ENCODE measurements at regions not wholly inside any gene's neighbourhood (a gene's known extent, or its start where the extent isn't known, plus 50 kb on each side); places are given as distances from the start of the nearest gene placed in this dataset.

DNA sequence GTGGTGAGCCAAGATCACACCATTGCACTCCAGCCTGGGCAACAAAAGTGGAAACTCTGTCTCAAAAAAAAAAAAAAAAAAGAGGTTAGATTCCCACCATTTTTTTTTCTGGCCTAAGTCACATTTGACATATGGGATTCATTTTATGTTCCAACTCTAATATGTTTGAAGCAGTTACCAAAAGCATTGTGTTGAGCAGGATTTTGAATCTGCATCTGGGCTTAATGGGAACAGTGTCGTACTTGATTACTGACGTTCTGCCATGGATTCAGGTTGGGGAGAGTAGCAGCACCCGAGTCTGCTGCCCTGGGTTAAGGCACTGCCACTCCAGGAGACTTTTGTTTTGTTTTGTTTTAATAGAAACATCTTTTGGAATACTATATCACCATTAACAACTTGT, 348.7 kb upstream of the TBL1XR1 start:
- no peak for DNase-seq

DNA sequence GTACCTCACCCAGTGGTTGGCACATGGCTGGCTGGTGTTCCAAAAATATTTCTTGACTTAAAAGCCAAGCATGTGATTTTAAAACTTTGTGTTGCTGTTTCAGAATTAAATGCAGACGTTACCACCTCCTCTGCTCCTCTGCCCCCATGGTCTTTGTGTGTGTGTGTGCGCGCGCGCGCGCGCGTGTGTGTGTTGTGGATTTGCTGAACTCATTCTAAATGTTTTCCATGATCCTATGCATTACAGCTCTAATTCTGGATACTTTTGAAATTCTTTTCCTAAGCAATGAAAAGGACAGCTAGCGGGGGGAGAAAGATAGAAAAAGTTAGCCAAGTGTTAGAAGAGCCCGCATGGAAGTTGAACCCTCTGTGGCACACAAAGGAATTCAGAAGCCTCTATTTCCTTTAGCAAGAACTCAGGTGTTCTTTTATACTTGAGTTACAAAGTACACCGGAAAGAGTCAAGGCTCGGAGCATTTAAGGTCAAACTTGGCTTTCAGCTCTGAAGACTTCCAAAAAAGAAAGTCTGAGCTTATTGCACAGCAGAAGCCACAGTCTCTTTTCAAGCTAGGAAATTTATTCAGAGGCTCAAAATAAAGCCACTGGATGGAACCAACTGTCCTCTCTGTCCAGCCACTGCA, 350.5 kb upstream of the TBL1XR1 start:
- DNase-seq: no peak

DNA sequence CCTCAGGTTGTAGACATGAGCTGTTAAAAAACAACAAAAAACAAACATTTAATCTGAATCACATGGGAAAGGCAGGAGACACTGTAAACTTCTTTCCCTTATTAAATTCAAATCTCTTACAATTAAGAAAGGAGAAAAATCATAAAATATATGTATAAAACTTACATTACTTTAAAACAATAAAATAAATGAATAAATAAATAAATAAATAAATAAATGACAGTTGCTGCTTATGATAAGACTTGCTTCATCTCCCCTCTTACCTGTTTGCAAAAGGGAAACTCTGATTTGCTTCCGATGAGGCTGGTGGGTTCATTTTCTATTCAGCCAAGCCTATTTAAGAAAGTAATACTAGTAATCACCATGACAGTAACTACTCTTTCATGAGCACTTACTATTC, 353.4 kb upstream of the TBL1XR1 start:
- no peak for DNase-seq

DNA sequence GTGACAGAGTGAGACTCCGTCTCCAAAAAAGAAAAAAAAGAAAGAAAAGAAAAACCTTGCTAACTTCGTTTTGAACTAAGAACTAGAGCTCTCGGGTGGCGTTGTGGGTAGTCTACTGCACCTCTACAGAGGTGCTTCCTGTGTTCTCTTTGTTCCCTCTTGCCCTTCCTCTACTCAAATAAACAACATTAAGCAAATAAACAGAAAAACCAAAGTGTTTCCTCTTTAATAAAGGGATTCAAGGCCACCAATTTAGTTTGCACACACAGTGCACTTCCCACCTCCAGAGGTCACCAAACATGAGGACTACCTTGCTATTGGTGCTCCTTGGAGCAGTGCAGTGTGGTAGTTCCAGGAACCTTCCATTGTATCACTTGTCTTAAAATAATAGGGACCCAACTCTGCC, 354.2 kb upstream of the TBL1XR1 start:
- no peak for DNase-seq

DNA sequence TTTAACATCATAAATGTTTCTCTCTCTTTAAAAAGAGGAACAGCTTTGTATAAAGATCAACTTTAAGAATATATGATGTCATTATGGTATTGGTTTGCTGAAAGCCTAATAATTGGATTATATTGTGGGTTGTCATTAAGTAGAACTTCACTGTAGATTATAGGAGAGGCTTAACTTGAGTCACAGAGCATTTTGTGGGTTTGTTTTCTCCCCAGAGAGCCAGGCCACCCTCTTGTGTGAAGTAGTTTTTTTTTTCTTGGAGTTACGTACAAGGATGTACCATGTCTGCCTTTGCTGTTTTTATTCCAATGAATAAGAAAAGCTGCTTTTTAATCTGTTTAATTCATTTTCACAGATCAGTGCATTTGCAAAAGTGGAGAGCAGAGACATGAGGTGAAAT, 354.8 kb upstream of the TBL1XR1 start:
- DNase-seq: no peak

DNA sequence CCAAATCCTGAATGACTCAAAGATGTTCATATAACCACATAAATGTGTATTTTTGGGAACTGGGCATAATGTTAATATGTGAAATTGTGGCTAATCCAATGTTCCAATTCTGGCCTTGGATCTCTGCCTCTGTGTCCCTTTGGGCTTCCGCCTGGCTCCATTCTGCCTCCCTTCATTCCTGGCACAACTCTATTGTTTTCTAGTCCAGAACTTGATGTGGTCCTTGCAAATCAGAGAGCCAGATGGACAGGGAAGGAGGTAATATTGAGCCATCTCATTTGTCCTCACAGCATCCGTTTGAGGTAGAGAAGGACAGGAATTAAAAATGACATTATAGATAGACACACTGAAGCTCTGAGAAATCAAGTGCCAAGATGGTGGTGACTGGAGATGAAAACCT, 355.7 kb upstream of the TBL1XR1 start:
- no peak for DNase-seq

DNA sequence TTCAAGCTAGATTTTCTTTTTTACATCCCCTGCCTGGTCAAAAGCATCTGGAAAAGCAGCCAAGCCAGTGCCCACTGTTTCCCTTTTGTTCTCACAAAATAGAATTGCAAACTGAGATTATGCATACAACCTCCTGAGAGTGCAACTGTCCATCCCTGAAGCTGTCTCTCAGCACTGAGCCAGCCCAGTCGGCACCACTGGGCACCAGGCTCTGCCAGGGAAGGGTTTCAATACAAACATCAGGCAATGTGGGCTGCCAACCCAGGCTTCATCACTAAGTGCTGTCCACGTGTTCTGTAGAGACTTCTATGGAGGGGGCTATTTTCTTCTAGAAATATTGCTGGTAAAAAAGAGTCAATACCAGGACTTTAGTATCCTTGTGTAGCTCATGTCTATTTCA, 356.3 kb upstream of the TBL1XR1 start:
- DNase-seq: no peak

DNA sequence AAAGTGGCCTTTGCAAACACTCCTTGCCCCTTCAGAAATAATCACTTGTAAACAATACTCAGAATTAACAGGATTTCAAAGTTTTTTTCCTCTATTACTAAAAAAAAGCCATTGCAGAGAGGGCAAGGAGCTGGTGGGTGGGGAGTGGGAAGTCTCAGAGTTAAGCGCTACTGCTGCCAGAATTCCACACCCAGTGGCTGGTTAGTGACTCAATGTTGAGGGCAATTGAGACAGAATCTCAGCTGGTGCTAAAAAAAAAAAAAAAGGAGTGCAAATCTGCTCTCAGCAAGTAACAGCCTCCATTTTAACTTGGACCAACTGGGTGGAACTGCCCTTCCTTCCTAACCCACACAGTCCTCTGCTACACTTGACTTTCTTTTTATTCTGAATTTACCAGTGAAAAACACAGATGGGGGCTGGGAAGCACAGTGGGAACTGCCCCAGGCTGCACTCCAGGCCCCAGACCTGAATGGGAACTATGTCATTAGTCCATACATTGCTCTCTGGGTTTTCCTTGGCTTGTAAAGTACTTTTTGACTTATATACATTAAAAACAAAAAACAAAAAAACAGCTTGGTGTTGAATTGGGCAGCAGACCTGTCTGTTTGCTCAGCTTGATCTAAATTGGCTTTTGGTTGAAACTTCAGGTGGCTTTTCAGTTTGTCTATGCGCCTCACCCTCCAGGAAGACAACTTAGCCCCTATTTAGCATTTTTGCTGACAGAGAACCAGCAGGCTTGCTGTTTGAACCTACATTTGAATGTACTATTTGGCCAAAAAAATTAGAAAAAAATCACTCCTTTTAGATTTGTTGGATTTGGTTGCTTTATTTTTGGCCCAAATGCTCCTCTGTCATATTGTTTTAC, 357.8 kb upstream of the TBL1XR1 start:
- no peak for DNase-seq

DNA sequence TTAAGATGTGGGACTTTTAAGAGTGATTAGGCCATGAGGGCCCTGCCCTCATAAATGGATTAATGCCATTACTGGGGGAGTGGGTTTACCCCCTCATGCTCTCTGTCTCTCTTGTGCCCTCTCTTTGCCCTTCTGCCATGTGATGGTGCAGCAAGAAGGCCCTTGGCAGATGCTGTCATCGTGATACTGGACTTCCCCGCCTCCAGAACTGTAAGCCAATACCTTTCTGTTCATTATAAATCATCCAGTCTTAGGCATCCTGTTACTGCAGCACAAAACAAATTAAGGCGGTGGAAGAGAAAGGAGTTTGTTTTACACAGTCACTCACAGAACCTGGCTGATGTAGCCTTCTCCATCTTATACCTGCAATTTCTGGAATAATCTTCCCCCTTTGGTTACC, 360.3 kb upstream of the TBL1XR1 start:
- no peak for DNase-seq

DNA sequence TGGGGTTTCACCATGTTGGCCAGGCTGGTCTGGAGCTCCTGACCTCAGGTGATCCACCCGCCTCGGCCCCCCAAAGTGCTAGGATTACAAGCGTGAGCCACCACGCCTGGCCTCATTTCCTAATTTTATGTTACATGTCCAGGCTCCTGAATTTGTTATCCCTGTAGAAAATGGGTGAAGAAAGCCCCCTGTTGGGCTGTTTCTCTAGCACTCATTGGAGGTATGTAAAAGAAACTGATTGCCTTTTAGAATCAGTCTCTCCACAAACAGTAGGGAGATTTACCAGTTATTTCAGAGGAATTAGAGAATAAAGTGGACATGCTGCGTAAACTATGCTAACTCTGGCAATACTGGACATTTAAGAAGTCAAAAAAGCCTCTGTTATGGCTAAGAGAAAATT, 364.1 kb upstream of the TBL1XR1 start:
- DNase-seq: no peak

DNA sequence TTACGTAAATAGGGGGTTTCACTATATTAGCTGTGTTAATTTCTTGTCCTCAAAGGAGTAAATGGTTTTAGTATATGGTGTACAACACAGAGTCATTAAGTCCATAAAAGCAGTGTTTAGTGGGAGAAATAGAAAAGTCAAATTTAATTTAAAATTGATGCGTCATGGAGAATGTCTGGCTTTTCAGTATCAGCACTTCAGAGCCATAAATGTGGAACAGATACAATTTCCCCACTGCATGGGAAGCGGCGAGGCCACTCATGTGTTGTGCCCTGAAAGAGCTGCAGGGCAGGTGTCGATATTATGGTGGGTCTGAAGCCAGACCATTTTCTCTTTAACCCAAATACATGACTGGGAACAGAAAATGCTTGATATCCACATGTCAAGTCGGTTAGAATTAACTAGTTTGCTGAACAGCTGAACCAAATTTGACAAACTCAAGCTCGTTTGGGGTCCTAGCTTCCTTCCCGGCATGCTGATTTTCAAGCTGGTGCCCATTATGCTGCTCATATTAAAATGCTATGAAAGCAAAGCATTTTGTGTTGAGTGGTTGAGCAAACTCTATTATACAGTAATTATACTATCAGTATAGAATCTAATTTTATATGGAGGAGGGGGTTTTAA, 364.6 kb upstream of the TBL1XR1 start:
- no peak for DNase-seq

DNA sequence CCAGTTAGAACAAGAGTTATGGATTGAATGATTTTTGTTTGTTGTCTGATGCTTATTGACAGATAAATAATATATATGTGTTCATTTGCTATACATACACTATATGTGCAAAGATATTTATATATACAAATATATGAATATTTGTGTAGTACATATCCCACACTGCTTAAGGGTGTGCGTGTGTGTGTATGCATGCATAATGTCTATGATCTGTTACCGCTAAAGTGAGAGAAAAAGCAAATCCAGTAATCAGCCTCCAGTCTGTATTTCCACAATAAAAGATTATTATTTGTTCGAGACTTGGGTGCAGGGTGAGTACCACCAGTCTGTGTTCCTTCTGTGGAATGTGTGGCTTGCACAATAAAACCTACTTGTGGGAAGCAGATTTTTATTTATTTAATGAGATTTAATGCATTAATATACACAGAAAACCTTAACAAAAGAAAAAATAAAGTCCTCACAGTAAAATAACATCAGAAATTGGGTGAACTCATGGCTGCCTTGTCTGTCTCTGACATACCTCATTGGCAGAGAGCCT, 366.0 kb upstream of the TBL1XR1 start:
- DNase-seq: no peak

DNA sequence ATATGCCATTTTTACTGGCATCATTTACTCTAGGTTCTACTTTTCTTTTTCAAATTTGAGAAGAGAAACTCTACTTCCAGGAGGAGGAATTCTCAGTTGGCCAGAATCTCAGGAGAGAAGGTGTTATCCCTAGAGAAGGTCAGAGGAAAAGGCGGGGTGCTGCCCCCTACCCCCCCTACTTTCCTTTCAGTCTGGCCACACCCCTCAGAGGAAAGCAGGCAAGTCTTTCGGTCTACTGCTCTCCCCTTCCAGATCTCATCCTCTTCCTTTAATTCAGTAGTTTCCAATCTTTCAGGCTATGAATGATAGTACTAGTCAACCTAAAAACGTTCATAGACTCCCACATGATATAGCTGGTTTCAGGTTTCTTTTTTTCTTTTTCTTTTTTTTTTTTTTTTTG, 366.5 kb upstream of the TBL1XR1 start:
- no peak for DNase-seq

DNA sequence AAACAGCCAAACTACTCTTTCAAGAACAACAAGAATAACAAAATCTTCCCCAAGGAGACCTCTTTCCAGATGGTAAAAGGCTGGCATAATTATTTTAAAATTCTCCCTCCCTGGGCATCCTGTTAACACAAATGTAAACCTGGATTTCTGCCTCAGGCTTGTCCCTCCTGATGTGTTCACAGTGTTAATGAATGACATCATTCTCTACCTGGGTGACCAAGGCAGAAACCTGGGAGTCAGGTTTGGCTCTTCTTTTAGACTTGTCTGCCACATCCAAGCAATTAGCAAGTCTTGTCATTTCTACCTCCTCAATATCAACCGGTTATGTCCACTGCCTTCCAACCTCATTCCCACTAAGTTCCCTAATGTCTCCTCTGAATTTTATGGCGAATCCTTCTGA, 368.7 kb upstream of the TBL1XR1 start:
- DNase-seq: no peak

DNA sequence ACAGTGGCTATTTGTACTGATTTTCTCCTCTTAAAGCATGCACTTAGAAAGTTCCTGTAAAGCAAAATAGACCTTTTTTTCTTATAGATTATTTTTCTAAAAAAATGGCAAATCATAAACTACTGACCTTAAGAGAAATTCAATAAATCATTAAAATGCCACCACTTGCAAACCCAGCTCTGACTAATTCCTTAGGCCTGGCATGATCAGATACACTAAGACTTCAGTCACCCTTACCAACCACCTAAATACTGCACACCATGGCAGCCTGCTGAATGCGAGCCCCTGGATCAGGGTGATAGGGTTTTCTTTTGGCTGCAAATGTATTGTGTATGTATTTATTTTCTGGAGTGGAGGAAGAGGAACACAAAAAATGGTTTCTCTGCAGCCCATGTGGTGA, 370.6 kb upstream of the TBL1XR1 start:
- DNase-seq: no peak

DNA sequence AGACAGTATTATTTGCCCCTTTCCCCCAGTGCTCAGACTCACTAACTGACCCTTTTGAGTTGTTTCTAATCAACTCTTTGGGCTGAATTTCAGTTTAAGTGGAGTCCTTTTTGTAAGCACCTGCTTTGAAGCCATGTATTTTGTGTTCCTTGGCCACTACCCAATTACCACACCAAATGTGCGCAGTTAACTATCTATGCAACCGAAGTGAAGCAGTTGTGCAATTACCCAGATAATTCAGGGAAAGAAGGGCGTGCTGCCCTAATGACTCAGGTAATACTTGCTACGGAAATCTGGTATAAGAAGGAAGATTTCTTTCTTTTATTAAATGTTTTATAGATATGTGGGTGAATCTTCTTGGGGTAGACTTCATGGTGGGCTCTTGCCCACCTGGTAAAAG, 371.9 kb upstream of the TBL1XR1 start:
- no peak for DNase-seq

DNA sequence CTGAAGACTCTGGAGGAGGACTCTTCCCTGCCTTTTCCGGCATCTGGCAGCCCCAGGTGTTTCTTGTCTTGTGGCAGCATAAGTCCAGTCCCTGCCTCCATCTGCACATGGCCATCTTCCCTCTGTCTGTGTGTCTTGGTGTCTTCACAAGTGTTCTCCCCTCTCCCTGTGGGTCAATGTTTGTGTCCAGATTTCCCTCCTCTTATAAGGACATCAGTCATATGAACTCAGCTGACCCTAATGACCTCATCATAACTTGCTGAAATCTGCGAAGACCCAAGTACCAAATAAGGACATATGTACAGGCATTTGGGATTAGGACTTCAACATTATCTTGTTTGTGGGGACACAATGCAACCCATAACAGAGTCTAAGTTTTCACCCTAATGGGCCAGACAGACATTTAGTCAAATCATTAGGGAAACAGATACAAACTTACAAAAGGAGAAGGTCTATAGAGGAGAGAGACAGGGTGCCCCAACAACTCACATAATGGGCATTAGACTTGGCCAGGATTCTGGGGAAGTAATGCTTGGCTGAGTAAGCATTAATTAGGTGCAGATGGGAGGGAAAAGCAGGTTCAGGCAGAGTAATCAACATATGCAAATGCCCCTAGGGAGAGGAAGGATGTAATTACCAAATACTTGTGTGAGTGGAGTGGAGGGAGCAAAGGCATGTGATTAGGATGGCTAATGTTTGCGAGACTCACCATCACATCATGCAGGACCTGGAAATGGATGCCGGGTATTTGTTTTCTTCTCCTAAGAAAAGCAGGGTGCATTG, 372.8 kb upstream of the TBL1XR1 start:
- no peak for DNase-seq

DNA sequence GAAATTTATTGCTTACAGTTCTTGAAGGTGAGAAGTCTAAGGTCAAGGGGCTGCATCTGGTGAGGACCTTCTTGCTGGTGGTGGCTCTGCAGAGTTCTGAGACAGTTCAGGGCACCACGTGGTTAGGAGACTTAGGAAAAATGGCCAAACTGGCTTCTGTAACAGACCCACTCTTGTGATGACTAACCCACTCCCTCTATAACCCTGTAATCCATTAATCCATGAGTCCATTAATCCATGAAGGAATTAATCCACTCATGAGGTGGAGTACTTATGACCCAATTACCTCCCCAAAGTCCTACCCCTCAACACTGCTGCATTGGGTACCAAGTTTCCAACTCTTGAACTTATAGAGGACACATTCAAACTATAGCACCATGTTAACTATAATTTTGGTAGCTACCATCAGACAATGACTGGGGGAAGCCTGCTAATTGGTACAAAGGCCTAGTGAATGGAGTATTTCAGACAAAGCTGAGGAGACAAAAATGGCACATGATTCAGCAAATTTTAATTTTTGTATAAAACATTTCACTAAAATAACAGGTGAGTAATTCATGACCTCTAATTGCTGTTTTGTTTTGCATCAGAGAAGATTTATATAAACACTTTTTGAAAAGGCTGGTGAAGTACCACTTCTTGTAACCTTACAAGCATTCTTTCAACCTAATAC, 374.1 kb upstream of the TBL1XR1 start:
- DNase-seq: no peak

DNA sequence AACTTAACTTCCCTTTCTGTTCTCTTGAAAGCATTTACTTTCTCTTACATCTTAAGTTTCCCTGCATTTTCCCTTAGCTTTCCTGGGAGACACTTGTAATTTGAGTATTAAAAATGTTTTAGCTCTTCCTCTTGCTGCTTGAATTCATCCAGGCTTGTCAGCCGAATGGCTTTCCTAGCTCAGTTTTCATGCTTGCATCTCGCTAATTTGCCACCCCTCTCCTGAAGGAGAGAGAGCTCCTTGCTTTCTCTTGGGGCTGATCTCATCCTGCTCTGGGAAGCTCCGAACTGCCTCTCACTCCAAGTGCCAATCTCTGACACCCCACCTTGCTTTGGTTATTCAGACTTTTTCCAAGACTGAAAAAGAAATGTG, 374.6 kb upstream of the TBL1XR1 start:
- DNase-seq: no peak

DNA sequence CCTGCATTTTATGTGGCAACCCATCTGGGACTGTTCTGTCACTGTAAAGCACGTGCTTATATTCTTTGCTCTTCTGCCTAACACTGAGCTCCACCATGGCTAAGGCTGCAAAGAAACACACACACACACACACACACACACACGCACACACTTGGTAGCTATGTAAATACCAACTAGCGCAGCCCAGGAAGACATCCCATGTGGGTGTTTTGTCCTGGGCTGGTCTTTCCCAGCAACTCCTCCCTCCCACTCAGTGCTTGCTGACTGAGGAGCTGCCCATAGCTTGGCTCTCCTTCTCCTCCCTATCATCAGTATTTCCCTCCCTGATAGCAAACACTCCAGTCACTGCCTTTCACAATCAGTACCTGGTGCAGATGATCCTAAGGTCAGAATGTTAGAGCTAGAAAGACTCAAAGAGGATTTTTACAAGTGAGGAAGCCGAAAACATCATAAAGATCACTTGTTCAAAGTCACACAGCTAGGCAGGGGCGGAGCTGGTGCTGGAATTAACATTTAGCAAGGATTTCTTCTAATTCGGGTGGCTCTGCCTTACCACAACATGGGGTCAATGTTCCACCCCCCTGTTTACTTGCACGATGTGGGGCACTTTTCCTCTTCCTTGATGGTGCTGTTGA, 377.1 kb upstream of the TBL1XR1 start:
- DNase-seq: no peak

DNA sequence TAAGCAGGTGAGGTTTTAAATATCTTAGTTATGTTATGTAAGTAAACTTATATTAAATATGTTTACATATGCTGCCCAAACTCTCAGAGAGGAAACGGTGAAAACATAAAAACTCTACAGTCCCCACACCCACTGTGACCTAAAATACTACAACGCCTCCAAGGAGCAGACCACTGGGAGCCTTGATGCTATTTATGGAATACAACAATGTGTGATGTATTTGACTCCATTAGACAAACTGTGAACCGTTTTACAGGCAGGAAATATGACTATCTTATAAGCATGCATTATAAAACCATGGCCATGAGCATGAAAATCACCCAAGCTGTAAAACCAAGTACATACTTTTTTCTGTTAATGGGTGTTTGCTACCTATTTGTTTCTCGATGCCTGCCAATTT, 379.5 kb upstream of the TBL1XR1 start:
- DNase-seq: no peak

DNA sequence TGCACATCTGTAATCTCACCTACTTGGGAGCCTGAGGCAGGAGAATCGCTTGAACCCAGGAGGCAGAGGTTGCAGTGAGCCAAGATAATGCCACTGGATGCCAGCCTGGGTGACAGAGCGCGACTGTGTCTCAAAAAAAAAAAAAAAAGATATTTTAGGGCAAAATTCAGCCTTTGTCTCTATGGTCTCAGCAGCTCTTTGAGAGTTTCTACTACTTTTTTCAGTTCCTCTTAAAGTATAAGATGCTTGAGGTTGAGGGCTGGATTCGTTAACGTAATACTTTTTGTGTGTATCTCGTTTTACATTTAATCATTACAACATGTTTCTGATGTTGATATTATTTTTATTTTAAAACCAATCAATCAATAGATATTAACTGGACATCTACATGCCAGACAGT, 381.2 kb upstream of the TBL1XR1 start:
- DNase-seq: no peak

All from activated T-cell treated with anti-CD3 and anti-CD28 coated beads, Interleukin-2, amount 50 U/mL, for 48 hours (primary cell).